ENCODE measurements at regions not wholly inside any gene's neighbourhood (a gene's known extent, or its start where the extent isn't known, plus 50 kb on each side); places are given as distances from the start of the nearest gene placed in this dataset.
A peak's percentile ranks its signal among the peaks of the same experiment; 100 is the strongest.
"Not testable (repeated sequence)": the region's sequence is repeated elsewhere in the genome, so short reads cannot be mapped to it uniquely, and the experiment has no call there.

DNA sequence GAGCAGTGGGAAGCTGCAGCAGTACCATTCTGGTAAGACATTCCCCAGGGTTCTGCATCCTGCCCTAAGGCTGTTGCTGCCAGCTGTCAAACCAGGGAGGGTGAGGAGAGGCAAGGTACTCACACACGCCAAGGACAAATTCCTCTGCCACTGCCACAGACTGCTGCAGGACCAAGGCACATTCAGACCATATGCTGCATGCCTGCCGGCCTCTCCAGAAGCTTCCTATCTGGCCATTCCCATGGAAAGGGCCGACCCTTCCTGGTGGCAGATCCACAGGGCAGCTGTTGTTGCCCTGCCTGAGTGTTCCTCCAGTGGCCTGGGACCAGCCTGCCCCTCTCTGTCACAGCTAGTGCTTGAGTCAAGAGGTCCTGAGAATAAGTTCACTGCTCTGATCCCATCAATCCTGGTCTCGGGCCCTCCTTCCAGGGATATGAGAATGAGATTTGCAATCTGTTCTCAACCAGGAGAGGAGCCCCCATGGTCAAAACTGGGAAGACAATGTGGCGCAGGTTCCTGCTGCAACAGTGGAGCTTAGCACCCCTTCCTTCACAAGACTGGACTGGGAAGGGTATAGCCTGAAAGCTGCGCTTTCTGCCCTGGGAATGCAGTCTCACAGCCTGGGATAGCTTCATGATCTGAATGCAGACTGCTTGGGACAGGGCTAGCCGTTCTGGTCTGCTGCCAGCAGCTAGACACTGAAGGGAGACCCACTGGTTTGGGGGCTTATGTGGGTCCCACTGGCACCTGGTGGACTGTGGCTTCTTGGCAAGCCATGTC lies 342.5 kb upstream of the NDST3 start:
- DNase-seq (ENCODE audit: low read depth), result no peak

DNA sequence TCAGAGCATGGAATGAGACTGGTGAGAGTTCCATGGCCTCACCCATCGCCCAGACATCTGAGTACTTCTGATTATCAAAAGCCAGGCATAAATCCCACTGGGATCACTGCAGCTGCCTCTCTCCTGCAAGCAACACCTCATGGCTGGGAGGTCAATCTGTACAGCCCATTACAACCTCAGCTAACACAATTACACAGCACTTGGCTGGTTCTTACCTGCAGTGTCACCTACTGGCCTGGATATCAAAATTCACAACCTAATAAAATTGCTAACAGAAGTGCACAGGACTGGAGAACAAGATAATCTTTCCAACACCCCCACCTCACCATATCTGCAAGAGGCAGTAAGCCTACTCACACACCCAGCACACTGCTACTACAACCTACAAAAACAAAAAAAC lies 341.7 kb upstream of the NDST3 start:
- no peak for DNase-seq (ENCODE audit: low read depth)

DNA sequence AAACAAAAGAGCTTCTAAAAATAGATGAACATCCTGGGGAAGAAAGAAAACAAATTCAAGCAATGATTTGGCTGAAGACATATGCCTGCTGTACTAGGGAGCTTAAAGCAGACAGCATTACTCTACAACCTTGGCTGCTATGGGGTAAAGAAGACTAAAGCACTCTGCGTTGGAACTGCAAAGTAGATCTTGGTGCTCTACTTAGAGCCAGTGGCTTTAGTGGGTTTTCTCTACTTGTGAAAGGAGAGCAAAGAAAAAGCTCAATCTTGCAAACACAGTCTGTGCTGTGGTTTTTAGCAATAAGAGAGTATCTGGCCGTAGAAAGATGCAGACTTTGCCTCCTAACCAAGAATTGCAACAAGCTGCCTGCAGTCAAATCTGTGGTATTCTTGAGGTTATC lies 334.7 kb upstream of the NDST3 start:
- DNase-seq (ENCODE audit: low read depth), result no peak

GRCh38 chr4:117700111-117700892 lies 334.0 kb upstream of the NDST3 start:
- DNase-seq (ENCODE audit: low read depth), result no peak

DNA sequence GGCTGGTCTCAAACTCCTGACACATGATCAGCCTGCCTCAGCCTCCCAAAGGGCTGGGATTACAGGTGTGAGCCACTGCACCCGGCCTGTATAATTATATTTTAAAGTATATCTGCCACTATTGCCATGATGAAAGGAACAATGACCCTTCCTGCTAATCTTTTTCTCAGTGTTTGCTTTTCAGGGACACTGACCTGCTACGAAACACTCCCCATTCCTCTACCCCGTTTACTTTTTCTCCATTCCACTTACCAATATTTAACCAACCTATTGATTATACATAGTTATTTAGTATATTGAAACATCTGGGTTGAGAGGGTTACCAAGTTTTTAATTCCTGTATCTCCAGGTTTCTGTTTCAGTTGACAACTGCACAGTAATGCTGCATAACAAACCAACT lies 331.9 kb upstream of the NDST3 start:
- DNase-seq (ENCODE audit: low read depth), result no peak

GRCh38 chr4:117704721-117705120 lies 329.6 kb upstream of the NDST3 start:
- no peak for DNase-seq (ENCODE audit: low read depth)

DNA sequence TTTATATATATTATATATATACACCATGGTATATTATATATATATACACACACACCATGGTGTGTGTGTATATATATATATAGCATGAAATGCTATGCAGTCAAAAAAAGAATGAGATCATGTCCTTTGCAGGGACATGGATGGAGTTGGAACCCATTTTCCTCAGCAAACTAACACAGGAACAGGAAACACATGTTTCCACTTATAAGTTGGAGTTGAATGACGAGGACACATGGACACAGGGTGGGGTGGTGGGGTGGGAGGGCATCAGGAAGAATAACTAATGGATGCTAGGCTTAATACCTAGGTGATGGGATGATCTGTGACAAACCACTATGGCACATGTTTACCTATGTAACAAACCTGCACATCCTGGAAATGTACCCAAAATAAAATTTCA lies 293.6 kb upstream of the NDST3 start:
- no peak for DNase-seq (ENCODE audit: low read depth)

DNA sequence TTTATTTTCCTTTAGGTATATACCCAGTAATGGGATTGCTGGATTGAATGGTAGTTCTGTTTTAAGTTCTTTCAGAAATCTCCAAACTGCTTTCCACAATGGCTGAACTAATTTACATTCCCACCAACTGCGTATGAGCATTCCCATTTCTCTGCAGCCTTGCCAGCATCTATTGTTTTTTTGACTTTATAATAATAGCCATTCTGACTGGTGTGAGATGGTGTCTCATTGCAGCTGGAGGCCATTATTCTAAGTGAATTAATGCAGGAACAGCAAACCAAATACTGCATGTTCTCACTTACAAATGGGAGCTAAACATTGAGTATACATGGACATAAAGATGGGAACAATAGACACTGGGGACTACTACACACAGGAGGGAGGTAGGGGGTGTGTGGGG lies 288.9 kb upstream of the NDST3 start:
- not testable (repeated sequence) for DNase-seq (ENCODE audit: low read depth)

GRCh38 chr4:117755438-117755837 lies 278.8 kb upstream of the NDST3 start:
- no peak for DNase-seq (ENCODE audit: low read depth)

GRCh38 chr4:117768610-117769009 lies 265.7 kb upstream of the NDST3 start:
- DNase-seq (ENCODE audit: low read depth), result no peak

GRCh38 chr4:117770269-117771102 lies 263.8 kb upstream of the NDST3 start:
- DNase-seq (ENCODE audit: low read depth), result no peak

DNA sequence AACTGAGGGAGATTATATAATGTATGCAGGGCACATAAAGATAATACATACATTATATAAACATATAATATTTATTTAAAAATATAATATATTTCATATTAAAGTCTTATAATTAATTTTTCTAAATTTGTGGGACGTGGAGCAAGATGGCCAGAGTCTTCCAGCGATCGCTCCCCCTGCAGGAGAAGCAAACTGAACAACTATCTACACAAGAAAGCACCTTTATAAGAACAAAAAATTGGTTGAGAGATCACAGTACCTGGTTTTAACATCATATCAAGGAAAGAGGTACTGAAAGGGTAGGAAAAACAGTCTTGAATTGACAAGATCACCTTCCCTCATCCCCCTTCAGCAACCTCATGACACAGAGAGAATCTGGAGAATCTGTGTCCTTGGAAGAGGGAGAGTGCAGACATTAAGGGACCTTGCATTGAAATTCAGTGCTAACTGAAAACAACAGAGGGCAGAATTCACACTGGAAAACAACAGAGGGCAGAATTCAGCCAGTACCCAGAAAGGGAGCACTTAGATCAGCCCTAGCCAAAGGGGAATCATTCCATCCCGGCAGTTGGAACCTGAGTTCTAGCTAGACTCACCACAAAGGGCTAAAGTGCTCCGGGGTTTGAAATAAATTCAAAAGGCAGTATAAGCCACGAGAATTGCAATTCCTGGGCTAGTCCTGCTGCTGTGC lies 262.5 kb upstream of the NDST3 start:
- DNase-seq (ENCODE audit: low read depth), result no peak

DNA sequence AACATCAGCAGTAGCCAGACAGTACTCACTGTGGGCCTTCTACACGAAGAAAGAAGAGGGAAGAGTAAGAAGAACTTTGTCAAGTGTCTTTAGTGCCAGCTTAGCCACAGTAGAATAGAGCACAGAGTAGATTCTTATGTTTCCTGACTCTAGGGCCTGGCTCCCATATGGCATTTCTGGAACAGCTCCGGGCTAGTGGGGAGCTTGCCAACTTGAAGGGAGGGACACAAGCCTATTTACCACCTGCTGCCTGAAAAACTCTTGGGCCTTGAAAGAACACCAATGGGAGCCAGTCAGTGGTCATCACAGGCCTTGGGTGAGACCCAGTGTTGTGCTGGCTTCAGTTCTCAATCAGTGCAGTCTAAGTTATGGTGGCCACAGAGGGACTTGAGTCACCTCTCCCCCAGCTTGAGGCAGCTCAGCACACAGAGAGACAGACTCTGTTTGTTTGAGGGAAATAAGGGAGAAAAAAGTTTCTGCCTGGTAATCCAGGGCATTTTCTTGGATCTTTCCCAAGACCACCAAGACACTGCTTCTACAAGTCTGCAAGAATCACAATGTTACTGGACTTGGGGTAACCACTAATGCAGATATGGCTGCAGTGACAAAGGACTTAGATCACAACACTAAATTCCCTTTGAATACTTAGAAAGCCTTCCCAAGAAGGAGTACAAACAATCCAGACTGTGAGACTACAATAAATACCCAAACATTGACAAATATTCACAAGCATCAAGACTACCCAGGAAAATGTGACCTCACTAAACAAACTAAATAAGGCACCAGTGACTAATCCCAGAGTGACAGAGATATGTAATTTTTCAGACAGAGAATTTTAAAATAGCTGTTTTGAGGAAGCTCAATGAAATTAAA lies 261.0 kb upstream of the NDST3 start:
- no peak for DNase-seq (ENCODE audit: low read depth)

DNA sequence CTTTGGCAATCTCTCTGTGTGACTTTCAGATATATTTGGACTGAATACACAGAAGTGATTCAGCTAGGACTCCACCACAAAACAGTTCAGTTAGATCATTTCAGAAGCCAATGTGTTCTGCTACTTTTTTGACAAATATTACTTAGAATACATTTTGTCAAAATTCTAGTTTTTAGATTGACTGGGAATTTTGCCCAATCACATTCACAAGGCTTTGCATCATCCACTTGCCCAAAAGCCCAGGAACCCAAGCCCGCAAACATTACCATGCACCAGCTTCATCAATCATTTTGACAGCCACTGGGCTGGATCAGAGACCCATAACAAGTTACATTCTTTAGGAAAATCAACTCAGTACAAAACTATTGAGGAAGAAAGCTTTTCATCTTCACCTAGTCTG lies 256.6 kb upstream of the NDST3 start:
- DNase-seq (ENCODE audit: low read depth), result peak; percentile 18

GRCh38 chr4:117783716-117784115 lies 250.6 kb upstream of the NDST3 start:
- DNase-seq (ENCODE audit: low read depth), result peak; percentile 11

- no peak for DNase-seq (ENCODE audit: low read depth)
These were observed 250.0 kb upstream of the NDST3 start for GRCh38 chr4:117784266-117784665.

DNA sequence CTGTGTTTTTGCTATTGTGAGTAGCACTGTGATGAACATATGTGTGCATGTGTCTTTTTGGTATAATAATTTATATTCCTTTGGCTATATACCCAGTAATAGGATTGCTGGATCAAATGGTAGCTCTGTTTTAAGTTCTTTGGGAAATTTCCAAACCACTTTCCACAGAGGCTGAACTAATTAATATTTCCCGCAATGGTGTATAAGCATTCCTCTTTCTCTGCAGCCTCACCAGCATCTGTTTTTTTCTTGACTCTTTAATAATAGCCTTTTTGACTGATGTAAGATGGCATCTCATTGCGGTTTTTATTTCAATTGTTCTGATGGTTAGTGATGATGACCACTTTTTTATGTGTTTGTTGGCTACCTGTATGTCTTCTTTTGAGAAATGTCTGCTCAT lies 247.7 kb upstream of the NDST3 start:
- DNase-seq (ENCODE audit: low read depth), result no peak

GRCh38 chr4:117793845-117794480 lies 240.3 kb upstream of the NDST3 start:
- no peak for DNase-seq (ENCODE audit: low read depth)

- DNase-seq (ENCODE audit: low read depth), result no peak
These were observed 237.6 kb upstream of the NDST3 start for GRCh38 chr4:117796677-117797076.

GRCh38 chr4:117800636-117801035 lies 233.7 kb upstream of the NDST3 start:
- DNase-seq (ENCODE audit: low read depth), result no peak

DNA sequence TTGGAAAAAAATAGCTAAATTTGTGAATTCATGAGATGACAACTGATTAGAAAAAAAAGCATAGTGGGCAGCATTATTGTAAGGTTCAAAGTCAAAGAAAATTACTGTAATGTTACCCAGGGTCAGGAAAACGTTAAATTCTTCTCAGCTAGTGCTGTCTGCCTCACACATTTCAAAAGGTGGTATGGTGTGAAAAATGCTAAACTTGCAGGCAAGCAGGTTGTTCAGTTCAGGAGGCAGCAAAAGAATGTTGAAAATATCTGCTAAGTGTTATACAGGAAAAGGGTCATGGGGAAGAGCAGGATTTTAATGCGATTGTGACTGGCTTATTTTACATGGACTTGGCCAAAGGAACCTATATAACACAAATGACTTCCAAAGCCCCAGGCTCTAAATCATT lies 232.5 kb upstream of the NDST3 start:
- no peak for DNase-seq (ENCODE audit: low read depth)
